NCI-H510A treated with DMSO at 0.1 percent for 48 hours (cell line): ENCODE measurements at regions not wholly inside any gene's neighbourhood (a gene's known extent, or its start where the extent isn't known, plus 50 kb on each side); places are given as distances from the start of the nearest gene placed in this dataset.

ENCODE experiments used
- DNase-seq: peaks from one replicate; lab custom pipeline; 2025; lab: John Stamatoyannopoulos, UW

DNA sequence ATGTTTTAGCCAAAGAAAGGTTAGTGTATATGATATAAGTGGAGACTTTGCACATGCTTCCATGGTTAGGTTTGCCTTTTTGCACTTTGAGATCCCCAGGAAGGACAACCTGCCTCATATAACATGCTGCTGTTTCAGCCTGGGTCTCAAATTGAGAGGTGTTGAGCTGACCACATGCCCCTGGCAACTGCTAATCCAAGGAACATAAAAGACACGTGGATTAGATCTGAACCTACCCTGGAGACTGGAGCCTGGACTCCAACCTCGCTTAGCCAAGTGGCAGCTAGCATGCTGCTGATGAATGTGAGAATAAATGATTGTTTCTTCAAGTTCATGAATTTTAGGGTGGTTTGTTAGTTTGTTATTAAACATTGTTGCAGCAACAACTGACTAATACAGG is 301.8 kb upstream of the TBC1D5 start:
- no peak for DNase-seq

DNA sequence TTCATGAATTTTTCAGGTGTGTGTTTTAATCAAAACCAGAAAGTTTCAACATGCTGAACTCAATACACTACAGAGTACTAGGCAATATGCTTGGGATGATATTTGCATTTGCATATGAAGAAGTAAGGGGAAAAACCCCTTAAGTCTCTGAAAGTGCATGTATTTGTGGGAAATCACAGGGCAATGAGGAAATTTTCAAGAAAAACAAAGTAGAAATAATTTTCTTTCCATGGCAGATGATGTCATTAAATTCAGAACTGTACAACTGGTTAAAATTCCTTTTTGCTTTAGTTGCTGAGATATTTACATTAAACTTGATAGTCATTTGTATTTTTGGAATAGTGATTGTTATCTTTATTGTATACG is 294.0 kb upstream of the TBC1D5 start:
- DNase-seq, result no peak

GRCh38 chr3:18035641-18036449 is 293.4 kb upstream of the TBC1D5 start:
- DNase-seq, result no peak

DNA sequence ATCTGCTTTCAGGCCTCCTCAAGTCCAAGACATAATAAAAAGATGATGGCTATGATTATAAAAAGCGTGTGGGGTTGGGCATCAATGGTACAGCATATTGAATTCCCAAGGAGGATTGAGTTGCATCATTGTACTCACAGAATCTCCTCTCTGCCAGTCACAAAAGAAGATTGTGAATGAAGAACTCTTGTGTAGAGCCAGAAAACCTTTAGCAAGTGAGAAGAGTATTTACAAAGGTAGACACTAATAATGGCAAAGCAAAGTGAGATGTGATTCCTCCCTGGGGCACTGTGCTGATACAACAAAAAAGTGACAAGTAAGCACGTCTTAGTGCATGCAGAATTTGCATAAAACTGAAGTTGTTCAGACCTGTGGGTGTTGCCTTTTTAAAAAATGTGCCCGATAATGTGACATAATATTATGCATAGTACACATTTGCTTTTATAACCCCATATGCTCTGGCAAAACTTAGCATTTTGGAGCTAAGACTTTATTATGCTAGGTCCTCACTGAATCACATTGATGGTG is 291.2 kb upstream of the TBC1D5 start:
- DNase-seq, result no peak

DNA sequence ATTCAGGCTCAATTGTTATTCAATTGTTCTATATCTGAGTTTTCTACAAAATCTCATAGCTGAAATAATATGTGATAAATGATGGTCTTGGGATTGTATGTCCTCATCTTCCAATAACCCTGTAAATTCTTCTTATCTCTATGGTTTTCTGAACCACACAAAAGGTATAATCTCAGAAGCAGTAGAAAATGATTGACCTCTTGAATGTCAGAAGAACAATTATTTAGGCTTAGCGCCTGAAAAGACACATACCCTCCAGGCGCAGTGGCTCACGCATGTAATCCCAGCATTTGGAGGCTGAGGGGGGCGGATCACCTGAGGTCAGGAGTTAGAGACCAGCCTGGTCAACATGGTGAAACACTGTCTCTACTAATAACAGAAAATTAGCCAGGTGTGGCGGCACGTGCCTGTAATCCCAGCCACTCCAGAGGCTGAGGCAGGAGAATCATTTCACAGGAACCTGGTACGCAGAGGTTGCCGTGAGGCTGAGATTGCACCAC is 288.0 kb upstream of the TBC1D5 start:
- DNase-seq, result no peak

- no peak for DNase-seq
Observed at GRCh38 chr3:18027161-18027939, 284.9 kb upstream of the TBC1D5 start.

DNA sequence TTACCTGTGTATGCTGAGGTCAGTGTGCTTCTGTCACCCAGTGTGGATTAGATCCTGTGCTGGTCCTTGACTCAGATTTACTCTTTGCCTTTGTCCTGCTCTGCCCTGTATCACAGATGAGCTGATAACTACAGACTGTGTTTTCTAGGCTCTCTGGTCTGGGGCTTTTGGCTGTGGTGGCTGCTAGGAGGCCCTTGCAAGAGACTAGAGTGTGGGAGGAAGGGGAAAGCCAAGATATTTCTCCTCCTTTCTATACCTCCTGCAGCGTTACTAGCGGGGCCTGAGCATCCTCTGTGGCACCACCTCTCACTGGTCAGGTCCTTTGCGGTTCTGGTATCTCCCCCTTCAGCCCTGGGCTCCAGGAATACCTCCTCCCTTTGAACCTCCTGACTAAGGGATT is 282.3 kb upstream of the TBC1D5 start:
- DNase-seq, result no peak

- DNase-seq, result no peak
Observed at GRCh38 chr3:18019161-18019495, 276.7 kb upstream of the TBC1D5 start.

GRCh38 chr3:18018491-18019160 is 276.2 kb upstream of the TBC1D5 start:
- DNase-seq, result no peak

DNA sequence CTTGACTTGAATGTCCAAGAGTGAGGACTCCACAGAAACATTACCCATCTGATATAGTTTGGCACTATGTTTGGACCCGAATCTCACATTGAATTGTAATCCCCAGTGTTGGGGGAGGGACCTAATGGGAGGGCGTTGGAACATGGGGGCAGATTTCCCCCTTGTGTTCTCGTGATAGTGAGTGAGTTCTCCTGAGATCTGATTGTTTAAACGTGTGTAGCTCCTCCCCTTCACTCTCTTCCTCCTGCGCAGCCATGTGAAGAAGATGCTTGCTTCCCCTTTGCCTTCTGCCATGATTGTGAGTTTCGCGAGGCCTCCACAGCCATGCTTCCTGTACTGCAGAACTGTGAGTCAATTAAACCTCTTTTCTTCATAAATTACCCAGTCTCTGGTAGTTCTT is 273.9 kb upstream of the TBC1D5 start:
- no peak for DNase-seq

- no peak for DNase-seq
Observed at GRCh38 chr3:18012933-18013332, 270.5 kb upstream of the TBC1D5 start.

GRCh38 chr3:18012436-18012835 is 270.0 kb upstream of the TBC1D5 start:
- no peak for DNase-seq

- no peak for DNase-seq
Observed at GRCh38 chr3:18011387-18011786, 269.0 kb upstream of the TBC1D5 start.

DNA sequence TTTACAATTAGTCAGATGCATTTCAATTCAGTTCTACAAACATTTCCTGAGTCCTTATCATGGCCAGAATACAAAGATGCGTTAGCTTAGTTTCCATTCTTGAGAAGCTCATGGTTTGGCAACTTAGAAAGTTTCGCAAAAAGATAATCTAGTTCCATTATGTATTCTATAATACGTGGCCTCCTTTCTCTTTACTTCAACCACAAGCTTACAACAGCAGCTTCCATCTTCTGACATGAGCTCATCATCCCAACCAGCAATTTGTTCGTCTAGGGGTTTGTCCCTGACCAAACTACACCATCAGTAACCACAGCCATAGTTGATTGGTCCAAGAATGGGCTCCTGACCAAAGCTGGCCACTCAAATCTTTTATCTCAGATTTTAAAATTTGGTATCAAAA is 267.6 kb upstream of the TBC1D5 start:
- DNase-seq, result no peak

DNA sequence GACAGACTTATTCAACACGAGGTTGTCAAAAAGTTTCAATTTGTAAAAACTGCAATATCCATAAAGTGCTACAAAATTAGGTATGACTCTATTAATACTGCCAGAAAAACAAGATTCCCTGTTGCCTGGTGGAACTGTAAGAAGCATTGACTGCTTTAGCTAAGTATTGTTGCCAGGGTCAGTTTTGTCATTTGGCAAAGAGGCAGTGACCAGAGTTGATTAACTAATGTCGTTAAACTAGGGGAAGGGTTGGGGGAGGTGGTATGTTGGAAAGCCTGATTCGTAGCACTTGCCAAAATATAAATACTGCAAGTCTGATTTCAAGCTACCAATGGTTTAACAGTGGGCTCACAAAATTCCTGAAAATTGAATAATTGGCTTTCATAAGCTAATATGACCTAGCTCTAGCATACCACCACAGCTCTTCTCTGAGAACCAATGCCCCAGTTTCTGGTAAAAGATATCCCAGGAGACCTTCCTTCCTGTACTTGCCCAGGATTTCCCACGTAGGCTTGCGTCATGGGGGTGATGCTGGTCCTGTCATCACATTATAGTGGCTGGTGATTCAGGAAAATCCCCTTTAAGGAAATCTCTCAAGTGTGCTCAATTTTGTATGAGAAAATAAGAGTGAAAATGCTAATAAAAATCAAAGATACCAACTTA is 266.4 kb upstream of the TBC1D5 start:
- DNase-seq, result no peak

DNA sequence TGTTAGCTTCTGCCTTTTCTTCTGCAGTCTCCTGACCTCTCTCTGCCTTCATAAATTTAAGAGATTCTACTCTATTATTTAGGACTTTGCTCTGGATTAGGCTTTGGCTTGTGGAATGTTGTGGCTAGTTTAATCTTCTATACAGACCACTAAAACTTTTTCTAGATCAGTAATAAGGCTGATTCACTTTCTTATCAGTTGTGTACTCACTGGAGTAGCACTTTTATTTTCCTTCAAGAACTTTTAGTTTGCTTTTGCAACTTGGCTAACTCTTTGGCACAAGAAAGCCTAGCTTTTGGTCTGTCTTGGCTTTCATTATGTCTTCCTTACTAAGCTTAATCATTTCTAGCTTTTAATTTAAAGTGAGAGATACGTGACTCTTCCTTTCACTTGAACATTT is 265.5 kb upstream of the TBC1D5 start:
- no peak for DNase-seq

DNA sequence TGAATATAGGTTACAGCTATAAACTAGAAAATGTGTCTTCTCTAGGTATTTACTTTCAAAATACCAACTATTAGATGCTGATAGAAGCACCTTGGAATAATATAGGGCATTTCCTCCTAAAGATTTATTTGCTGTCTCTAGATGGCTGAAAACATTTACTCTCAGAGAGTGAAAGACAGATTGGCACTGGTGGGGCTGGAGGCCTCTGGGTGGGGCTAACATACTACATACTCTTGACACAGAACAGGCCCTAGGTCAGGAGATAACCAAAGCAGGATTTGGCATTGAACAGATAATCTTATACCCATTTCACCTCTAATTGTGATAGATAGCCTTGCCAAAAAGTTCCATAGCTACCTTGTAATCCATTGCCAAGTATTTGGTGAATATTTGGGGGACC is 253.3 kb upstream of the TBC1D5 start:
- DNase-seq, result no peak

GRCh38 chr3:17994167-17994566 is 251.7 kb upstream of the TBC1D5 start:
- no peak for DNase-seq

DNA sequence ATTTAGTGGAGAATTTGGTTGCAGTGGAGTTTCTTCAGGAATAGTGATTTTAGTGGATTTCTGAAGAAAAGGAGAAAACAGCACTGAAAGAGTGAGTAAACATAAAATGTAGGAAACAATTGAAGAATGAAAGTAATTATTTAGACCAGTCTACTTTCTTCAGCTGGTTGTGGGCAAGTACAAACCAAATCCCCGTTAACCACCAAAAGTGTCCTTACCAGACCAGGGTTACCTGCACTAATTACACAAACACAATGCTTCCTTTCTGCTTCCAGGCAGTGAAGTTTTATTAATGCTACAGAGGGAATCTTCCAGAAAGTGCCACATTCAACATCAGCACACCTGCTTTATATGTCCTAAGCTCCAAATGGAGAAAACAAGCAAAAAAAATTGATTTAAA is 248.0 kb upstream of the TBC1D5 start:
- no peak for DNase-seq

DNA sequence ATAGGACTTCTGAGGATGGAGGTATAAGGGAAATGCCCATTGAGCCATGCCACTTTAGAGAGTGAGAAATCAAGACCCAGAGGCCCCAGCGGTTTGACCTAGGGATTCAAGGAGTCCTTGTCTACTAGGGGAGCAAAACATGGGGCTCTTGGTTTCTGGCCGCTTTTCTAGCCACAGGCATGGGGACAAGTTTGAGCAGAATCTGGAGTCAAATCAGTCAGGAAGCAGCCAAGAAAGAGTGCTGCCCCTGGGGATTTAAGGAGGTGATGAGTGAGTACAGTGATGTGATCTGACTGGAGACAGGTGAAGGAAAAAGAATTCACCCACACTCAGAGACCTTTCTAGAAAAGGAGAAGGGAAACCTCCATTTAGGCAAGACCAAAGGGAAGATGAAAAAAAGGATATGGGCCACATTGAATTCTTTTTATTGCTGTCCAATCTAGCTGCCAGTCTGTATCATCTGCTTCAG is 244.0 kb upstream of the TBC1D5 start:
- no peak for DNase-seq

DNA sequence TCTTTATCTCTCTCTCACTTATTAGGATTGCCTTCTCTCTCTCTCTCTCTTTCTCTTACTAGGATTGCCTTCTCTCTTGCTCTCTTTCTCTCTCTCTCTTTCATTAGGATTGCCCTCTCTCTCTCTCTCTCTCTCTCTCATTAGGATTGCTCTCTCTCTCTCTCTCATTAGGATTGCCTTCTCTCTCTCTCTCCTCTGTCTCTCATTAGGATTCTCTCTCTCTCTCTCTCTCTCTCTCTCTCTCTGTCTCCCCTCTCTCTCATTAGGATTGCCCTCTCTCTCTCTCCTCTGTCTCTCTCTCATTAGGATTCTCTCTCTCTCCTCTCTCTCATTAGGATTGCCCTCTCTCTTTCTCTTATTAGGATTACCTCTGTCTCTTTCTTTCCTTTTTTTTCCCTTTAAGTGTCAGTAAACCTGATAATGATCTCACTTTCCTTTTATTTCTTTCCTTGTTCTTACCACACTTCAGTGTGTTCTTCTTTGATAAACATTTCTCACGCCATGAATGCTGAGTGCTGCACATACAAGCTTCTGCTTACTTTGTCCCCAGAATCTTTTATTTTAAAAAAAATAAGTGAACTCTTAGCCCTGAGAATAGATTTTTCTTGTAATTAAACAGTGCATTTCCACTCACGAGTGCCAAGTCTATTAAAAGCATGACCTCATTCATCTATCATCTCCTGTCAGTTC is 243.4 kb upstream of the TBC1D5 start:
- no peak for DNase-seq
